SJSA1 (cell line): ENCODE measurements at regions not wholly inside any gene's neighbourhood (a gene's known extent, or its start where the extent isn't known, plus 50 kb on each side); places are given as distances from the start of the nearest gene placed in this dataset.

Experiments
- DNase-seq, 2 experiments: peaks; one replicate each; pipeline ENCODE4 v3.0.0-alpha.2; 2015 to 2020; ENCODE audit warnings: low spot score in 2 of 2, low read depth in 1 of 2
- H3K27ac ChIP-seq: fragments of 250-450 bp; sonication (Bioruptor Pico); 2 replicates; pipeline ENCODE4 v1.5.1; 2020; ENCODE audit warnings: mild to moderate bottlenecking, moderate library complexity
- H3K27me3 ChIP-seq: fragments of 250-450 bp; sonication (Bioruptor Pico); replicated peaks from 2 replicates; pipeline ENCODE4 v1.5.1; 2020; ENCODE audit warnings: mild to moderate bottlenecking, moderate library complexity
- H3K36me3 ChIP-seq: fragments of 250-450 bp; sonication (Bioruptor Pico); 2 replicates; pipeline ENCODE4 v1.5.1; 2020; ENCODE audit warnings: mild to moderate bottlenecking
- H3K4me1 ChIP-seq: fragments of 250-450 bp; sonication (Bioruptor Pico); replicated peaks from 2 replicates; pipeline ENCODE4 v1.6.1; 2021; ENCODE audit warnings: mild to moderate bottlenecking
- H3K4me3 ChIP-seq: fragments of 250-450 bp; sonication (Bioruptor Pico); 2 replicates; pipeline ENCODE4 v1.5.1; 2020; ENCODE audit warnings: mild to moderate bottlenecking
- H3K9me3 ChIP-seq: fragments of 250-450 bp; sonication (Bioruptor Pico); replicated peaks from 2 replicates; pipeline ENCODE4 v1.5.1; 2020; ENCODE audit warnings: mild to moderate bottlenecking

DNA sequence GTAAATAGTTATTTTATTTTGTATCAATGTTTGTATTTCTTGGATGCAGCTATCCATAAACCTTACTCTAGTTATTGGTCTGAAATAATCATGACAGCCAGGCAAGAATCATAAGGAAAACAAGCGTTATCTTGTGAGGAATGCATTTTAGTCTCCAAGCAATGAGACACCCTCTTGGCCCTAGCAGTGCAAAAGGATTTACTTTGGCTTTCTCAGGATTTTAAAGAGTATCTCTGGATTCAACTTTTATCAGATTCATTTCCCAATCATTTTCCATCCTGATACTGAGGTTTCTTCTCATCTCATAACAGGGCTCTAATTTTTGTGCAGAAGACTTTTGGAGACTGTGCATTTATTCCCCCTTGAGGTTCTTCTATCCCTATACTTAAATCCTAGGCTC is 480.8 kb downstream of the TMX3 start:
- DNase-seq, result no peak
- H3K27ac ChIP-seq, result no peak overlapping the region
- no peaks in the 10 kb centered on the region for H3K27me3 ChIP-seq
- no peaks in the 10 kb centered on the region for H3K36me3 ChIP-seq
- no peak overlapping the region for H3K4me3 ChIP-seq
- no peaks in the 10 kb centered on the region for H3K9me3 ChIP-seq
- H3K4me1 ChIP-seq, result no peaks in the 10 kb centered on the region

GRCh38 chr18:68233018-68233417 is 481.9 kb downstream of the TMX3 start:
- no peaks in the 10 kb centered on the region for H3K4me1 ChIP-seq
- H3K4me3 ChIP-seq, result no peak overlapping the region
- no peaks in the 10 kb centered on the region for H3K36me3 ChIP-seq
- DNase-seq, result no peak
- H3K27me3 ChIP-seq, result no peaks in the 10 kb centered on the region
- H3K27ac ChIP-seq, result no peak overlapping the region
- H3K9me3 ChIP-seq, result no peaks in the 10 kb centered on the region

GRCh38 chr18:68229351-68229750 is 485.6 kb downstream of the TMX3 start:
- Histone ChIP-seq H3K27me3 (no peaks in the 10 kb centered on the region), H3K36me3 (no peaks in the 10 kb centered on the region), H3K4me1 (no peaks in the 10 kb centered on the region), H3K9me3 (no peaks in the 10 kb centered on the region), H3K27ac (no peak overlapping the region), H3K4me3 (no peak overlapping the region)
- DNase-seq, result no peak

- Histone ChIP-seq H3K4me3 (no peak overlapping the region), H3K9me3 (no peaks in the 10 kb centered on the region), H3K27ac (no peak overlapping the region), H3K4me1 (no peaks in the 10 kb centered on the region), H3K27me3 (no peaks in the 10 kb centered on the region), H3K36me3 (no peaks in the 10 kb centered on the region)
- DNase-seq, result no peak
Measured at GRCh38 chr18:68221111-68221724, 493.7 kb downstream of the TMX3 start.

DNA sequence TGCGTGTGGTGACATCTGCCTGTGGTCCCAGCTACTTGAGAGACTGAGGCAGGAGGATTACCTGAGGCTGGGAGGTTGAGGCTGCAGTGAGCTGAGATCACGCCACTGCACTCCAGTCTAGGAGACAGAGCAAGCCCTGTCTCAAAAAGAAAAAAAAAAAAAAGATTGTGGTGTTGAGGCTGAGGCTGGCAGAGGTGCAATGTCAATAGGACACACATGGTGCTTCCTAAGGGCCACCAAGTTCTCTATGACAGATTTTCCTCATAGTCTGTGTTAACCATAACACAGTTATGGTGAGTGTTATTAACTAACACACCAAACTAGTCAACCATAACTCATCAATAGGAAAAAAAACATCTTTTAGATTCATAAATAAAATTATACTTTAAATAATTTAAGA is 494.4 kb downstream of the TMX3 start:
- Histone ChIP-seq H3K4me1 (no peaks in the 10 kb centered on the region), H3K36me3 (no peaks in the 10 kb centered on the region), H3K9me3 (no peaks in the 10 kb centered on the region), H3K27me3 (no peaks in the 10 kb centered on the region), H3K4me3 (no peak overlapping the region), H3K27ac (no peak overlapping the region)
- no peak for DNase-seq

DNA sequence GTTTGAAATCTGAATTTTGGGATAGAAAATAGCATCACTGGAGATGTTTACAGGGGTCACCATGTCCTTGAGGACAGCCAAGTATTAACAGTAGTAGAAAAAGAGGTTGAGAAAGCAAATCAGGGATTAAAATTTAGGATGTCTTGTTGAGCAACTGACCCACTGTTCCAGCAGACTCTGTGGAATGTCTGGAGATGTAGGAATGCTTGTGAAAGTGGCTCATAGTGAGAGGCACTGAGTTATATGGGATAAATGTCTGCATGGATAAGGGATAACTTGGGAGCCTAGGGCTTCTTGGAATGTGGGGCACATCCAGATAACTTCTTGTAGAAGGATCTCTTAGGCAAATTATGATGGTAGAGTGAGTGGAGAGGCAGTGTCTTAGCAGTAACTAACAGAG is 495.0 kb downstream of the TMX3 start:
- no peaks in the 10 kb centered on the region for H3K36me3 ChIP-seq
- no peaks in the 10 kb centered on the region for H3K4me1 ChIP-seq
- H3K9me3 ChIP-seq, result no peaks in the 10 kb centered on the region
- H3K27me3 ChIP-seq, result no peaks in the 10 kb centered on the region
- no peak for DNase-seq
- no peak overlapping the region for H3K4me3 ChIP-seq
- no peak overlapping the region for H3K27ac ChIP-seq

GRCh38 chr18:68219274-68219673 is 495.6 kb downstream of the TMX3 start:
- Histone ChIP-seq H3K27ac (no peak overlapping the region), H3K4me3 (no peak overlapping the region), H3K36me3 (no peaks in the 10 kb centered on the region), H3K4me1 (no peaks in the 10 kb centered on the region), H3K27me3 (no peaks in the 10 kb centered on the region), H3K9me3 (no peaks in the 10 kb centered on the region)
- no peak for DNase-seq

DNA sequence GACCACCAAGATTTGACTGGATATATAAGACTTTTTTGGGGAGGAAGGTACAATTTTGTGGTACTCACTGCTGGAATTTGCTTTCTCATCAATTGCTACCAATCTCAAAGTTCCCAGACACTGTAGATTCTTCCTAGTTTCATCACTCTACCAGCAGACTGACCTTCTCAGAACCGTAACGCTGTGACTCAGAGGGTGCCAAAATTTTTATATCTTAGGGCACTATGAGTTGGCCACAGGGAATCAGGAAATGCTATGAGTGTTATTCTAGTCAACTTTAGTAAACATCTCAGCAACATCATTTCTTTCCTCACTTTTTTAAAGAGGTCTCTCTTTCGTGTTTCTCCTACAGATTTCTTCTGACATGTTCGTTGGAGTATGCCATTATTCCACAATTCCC is 499.0 kb downstream of the TMX3 start:
- H3K4me3 ChIP-seq, result no peak overlapping the region
- H3K4me1 ChIP-seq, result no peaks in the 10 kb centered on the region
- H3K27ac ChIP-seq, result no peak overlapping the region
- no peaks in the 10 kb centered on the region for H3K9me3 ChIP-seq
- no peak for DNase-seq
- H3K27me3 ChIP-seq, result no peaks in the 10 kb centered on the region
- H3K36me3 ChIP-seq, result no peaks in the 10 kb centered on the region

GRCh38 chr18:68186039-68186438 is 528.9 kb downstream of the TMX3 start:
- Histone ChIP-seq H3K27me3 (no peaks in the 10 kb centered on the region), H3K36me3 (no peaks in the 10 kb centered on the region), H3K4me1 (no peaks in the 10 kb centered on the region), H3K27ac (no peak overlapping the region), H3K9me3 (no peaks in the 10 kb centered on the region), H3K4me3 (no peak overlapping the region)
- no peak for DNase-seq

DNA sequence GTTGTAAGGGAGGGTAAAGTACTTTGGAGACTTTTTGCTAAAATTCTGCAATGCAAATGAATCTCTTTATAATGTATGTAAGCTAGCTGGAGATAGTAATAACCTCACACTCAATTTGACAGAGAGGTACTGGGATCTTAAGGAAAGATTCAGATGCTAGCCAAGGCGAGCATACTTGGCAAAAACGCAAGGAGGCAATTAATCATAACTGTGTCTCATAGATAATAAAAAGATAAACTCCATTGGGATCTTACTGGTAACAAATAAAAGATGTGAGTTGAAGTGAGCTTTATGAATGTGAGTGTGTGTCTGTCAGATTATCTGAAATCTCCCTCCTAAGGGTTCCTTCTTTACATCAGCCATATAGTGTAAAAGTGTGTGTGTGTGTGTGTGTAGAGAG is 533.0 kb downstream of the TMX3 start:
- H3K4me3 ChIP-seq, result no peak overlapping the region
- no peaks in the 10 kb centered on the region for H3K27me3 ChIP-seq
- no peak overlapping the region for H3K27ac ChIP-seq
- H3K9me3 ChIP-seq, result no peaks in the 10 kb centered on the region
- DNase-seq, result no peak
- H3K36me3 ChIP-seq, result no peaks in the 10 kb centered on the region
- no peaks in the 10 kb centered on the region for H3K4me1 ChIP-seq

GRCh38 chr18:68179811-68180210 is 535.1 kb downstream of the TMX3 start:
- Histone ChIP-seq H3K27ac (no peak overlapping the region), H3K27me3 (no peaks in the 10 kb centered on the region), H3K4me1 (no peaks in the 10 kb centered on the region), H3K36me3 (no peaks in the 10 kb centered on the region), H3K4me3 (no peak overlapping the region), H3K9me3 (no peaks in the 10 kb centered on the region)
- no peak for DNase-seq

DNA sequence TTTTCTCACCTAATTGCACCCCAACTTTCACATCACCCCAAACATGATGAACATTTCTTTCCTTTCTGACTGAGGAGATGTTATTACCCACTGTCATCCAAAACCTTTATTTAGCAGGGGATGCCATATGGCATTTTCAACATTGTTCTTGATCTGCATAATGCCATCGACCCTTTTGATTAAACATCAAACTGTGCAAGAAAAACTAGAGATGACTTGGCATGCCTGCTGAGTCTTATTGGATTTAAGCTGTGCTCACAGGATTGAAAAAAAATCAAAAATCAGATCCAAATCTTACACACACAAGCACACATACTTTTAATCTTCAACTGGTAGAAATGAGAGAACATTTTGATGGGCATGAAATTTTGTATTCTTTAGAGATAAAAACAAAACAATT is 536.0 kb downstream of the TMX3 start:
- Histone ChIP-seq H3K27ac (no peak overlapping the region), H3K9me3 (no peaks in the 10 kb centered on the region)
- DNase-seq, result no peak

DNA sequence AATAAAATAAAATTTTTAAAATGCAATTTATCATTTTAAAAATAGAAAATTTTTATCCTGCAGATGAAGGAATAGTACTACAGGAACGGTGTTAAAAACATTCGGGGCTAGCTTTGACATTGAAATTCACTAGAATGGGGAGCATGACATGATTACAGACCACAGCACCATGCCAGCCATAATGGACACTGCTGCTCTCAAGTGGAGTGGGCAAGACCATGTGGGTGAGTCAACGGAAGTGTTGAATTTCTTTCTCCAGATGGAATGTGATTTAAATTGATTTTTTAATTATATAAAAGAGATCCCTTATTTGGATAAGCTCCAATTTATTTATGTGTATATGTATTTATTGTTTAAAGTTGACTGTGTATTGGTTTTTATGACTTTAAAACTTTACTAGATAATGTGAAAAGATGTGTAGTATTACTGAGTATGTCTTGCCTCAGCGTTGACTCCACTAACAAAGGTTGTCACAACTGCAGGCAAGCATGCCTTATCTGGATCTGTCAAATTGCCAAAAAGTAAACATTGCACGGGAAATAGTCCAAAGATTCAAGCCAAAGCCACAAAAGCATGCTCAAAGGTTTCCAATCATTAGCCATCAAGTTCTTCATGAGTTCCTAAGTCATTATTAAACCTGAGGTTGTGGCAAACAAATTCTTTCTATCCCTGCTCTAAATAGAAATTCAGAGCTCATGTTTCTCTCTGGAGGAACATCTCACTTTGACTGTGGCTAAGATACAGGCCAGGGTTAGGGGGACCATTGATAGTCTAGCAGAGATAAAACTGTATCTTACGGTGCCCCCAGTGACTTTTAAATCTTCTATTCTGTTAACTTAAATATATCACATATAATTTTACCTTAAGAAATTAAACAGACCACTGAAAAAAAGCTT is 536.9 kb downstream of the TMX3 start:
- H3K36me3 ChIP-seq, result no peaks in the 10 kb centered on the region
- DNase-seq, result no peak
- no peaks in the 10 kb centered on the region for H3K27me3 ChIP-seq
- H3K9me3 ChIP-seq, result no peaks in the 10 kb centered on the region
- no peak overlapping the region for H3K4me3 ChIP-seq
- H3K4me1 ChIP-seq, result no peaks in the 10 kb centered on the region
- no peak overlapping the region for H3K27ac ChIP-seq

More for the DNA sequence above, 536.0 kb downstream of the TMX3 start:
- Histone ChIP-seq H3K27me3 (no peaks in the 10 kb centered on the region), H3K4me1 (no peaks in the 10 kb centered on the region), H3K4me3 (no peak overlapping the region), H3K36me3 (no peaks in the 10 kb centered on the region)

- H3K36me3 ChIP-seq, result no peaks in the 10 kb centered on the region
- no peak overlapping the region for H3K27ac ChIP-seq
- no peaks in the 10 kb centered on the region for H3K27me3 ChIP-seq
- no peak overlapping the region for H3K4me3 ChIP-seq
- no peaks in the 10 kb centered on the region for H3K9me3 ChIP-seq
- no peaks in the 10 kb centered on the region for H3K4me1 ChIP-seq
- DNase-seq, result no peak
Measured at GRCh38 chr18:68176901-68177300, 538.0 kb downstream of the TMX3 start.
